C1 segment of cervical spinal cord (tissue), 14 donors: ENCODE measurements at regions not wholly inside any gene's neighbourhood (a gene's known extent, or its start where the extent isn't known, plus 50 kb on each side); places are given as distances from the start of the nearest gene placed in this dataset.
"Not testable (repeated sequence)": the region's sequence is repeated elsewhere in the genome, so short reads cannot be mapped to it uniquely, and the experiment has no call there.

Source experiments
- DNase-seq, 14 donors: peaks; one replicate each; lab custom pipeline; 2025; lab: John Stamatoyannopoulos, UW

DNA sequence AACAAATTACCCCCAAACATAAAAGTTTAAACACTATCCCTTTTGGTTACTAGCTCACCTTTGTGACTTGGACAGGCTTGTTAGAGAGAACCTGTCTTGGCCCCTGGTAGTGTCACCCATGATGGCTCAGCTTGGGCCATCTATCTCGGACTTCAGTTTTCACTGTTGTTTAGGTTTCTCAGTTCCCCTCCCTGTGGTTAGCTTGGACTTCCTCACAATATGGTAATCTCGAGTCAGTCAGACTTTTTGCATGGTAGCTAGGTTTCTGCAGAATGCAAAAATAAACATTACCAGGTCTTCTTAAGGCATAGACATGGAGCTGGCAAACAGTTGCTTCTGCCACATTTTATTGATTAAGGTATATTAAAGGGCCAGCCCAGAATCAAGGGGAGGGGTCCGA is 324.3 kb upstream of the RORB start:
- no peak for DNase-seq

DNA sequence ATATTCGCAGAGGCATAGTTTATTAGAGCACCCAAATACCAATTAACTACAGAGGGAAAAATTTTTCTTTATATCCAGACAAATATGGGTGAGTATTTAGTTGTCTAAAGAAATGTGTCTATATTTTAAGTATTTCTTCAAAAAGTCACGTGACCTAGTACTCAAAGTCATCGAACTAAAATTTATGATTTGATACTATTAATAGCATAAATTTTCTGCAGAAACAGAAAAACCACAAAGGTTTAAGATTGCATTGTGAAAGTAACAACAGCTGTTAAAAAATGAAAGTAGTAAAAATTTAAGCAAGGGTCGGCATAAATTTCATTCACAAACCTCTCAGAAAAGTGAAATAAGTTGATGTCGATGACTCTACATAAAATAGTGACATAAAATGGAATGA is 323.9 kb upstream of the RORB start:
- DNase-seq = no peak

DNA sequence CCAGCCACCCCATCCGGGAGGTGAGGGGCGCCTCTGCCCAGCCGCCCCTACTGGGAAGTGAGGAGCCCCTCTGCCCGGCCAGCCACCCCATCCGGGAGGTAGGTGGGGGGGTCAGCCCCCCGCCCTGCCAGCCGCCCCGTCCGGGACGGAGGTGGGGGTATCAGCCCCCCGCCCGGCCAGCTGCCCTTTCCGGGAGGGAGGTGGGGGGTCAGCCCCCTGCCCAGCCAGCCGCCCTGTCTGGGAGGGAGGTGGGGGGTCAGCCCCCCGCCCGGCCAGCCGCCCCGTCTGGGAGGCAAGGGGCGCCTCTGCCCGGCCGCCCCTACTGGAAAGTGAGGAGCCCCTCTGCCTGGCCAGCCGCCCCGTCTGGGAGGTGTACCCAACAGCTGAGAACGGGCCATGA is 299.4 kb upstream of the RORB start:
- not testable (repeated sequence) for DNase-seq

DNA sequence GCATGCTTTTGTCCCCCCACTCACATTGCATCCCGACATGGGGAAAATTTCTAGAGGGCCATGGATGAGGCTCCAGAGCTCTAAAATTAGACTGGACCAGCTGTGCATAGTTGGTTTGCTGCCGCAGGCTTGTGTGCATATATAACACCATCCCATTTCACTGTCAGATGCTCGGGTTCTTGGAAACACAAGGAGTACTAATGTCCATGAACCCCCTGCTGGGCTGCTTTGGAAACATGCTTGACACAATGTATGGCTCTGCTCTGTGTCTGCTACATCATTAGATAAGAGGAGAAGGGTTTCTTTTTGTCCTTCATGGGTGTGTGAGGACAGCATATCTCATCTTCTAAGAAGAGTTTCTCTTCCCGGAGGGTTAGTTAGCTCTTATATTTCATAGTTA is 292.1 kb upstream of the RORB start:
- no peak for DNase-seq

DNA sequence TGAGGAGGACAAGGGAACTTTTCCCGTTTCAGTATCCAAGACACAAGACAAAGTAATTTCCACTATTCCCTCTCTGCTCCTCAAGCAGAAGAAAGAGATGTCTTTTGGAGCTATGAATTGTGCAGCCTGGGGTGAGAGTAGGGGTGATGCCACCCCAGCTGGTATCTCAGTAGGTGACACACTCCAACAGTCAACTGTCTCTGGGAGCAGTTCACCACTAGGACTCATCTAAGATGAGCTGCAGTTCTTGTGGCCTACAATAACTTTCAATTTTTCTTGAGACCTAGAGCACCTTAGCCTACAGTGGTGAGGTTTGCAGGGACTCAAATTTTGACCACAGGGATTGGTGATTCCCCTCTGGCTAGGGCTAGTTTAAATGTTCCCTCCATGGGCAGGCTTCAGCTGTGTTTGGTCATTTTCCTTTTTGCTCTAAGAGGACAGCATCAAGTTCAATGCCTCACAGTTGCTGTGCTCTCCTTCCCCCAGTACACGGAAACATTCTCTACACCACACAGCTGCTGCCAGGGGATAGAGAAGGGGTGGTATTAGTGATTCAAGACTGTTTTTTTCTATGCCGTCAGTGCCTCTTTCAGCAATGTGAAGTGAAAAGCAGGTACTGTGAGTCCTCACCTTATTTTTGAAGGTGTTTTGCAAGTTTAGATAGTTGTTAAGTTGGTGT is 278.6 kb upstream of the RORB start:
- DNase-seq = no peak

DNA sequence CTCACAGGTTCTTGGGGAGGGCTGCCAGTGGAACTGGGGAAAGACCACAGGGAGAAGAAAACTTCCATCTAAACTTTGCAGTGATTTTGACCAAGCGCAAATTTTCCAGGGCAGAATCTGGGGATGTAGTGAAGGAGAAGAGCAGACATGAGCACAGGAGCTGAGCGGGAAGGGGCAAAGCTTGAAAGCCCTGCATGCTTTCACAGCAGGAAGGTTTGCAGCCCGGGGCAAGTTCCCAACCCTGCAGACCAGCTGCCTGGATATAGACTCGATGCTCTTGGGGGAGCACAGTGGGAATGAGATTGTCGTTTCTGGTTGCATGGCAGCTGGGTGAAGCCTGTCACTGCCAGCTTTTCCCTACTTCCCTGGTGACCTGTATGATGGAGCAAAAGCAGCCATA is 276.8 kb upstream of the RORB start:
- no peak for DNase-seq

DNA sequence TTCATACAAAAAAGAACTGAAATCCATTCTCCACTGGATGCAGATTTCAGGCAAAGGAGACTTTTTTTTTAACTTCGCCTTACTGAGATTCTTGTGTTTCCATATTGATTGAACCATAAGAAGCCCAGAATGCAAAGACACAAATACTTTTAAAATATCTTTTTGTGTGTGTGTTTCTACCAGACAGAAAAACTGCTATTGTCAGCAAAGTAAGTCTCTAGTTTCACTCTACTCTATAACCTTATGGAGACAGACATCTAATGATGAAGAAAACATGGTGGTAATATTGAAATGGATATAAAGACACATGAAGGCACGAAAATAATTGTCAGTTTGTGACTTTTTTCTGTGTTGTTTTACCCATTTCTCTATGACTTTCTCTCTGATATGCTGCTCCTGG is 260.3 kb upstream of the RORB start:
- no peak for DNase-seq

DNA sequence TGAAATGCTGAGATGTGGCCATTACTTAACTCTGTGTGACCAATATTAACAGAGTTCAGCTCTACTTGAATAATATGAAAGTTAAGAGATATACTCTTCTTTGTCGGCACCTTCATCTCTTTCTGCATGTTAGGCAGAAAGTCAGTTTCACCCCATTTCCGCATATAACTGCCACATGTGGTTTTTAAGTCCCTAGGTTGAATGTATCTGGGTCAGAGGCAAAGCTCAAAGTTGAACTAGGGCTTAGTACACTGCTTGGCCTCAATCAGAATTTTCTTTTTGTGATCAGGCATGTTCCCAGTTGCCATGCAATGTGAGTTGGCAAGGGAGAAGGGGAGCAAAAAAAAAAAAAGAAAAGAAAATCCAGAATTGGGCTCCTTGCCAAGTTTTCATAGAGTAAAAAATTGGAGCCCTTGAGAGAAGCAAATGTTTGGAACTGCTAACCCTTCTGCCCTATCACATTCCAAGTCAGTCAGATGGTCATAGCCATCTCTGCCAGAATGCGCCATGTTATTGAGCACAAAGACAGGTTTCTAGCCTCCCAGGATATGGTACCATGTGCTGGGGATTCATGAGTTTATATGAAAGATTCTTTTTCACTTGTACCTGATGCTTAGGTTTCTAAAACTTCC is 251.2 kb upstream of the RORB start:
- DNase-seq = no peak

DNA sequence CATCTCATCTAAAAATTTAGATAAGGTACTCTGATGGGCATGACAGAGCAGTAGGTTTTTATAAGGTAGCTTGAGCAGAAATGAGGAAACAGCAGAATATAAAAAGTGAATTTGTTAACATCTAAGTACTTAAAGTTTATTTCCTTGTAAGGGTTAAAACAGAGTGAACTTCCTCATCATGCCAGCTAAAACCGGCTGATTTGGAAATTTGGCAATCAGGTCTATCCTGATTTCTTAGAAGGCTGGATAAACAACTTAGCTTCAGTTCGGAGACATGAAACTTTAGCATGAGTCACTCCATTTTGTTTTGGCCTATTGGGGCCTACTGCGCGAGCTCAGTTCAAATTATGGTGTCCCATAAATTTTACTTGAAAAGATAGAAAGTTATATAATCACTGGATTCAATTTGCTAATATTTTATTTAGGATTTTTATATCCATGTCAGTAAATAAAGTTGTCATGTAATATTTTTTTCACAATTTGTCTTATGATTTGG is 241.6 kb upstream of the RORB start:
- DNase-seq = no peak

DNA sequence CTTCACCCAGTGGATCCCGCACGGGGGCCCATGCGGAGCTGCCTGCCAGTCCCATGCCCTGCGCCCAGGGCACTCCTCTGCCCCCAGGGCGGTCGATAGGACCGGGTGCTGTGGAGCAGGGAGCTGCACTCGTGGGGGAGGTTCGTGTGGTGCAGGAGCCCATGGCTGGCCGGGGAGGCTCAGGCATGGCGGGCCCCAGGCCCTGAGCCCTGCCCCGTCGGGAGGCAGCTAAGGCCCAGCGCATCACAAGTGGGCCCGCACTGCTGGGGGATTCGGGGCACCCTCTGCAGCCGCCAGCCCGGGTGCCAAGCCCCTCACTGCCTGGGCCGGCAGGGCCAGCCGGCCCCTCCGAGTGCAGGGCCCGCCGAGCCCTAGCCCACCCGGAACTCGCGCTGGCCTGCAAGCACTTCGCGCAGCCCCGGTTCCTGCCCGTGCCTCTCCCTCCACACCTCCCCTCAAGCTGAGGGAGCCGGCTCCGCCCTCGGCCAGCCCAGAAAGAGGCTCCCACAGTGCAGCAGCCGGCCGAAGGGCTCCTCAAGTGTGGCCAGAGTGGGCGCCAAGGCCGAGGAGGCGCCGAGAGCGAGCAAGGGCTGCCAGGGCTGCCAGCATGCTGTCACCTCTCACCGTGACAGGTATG is 221.1 kb upstream of the RORB start:
- DNase-seq = no peak

DNA sequence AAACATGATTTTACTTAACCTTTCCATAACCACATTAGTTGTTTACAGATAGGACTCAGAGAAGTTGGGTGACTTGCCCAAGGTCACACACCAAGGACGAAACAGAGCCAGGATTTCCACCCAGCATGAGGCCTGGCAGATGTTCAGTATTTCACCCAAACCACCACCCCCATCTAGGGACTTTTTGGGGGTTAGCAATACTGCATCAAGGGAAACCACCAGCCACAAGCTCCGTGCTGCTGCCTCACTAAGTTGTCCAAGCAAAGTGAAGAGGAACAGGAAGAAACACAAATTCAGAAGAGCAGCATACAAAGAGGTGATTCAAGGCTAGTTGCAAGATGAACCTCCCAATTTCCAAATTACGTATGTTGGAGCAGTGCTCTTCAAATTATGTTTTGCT is 219.6 kb upstream of the RORB start:
- no peak for DNase-seq

DNA sequence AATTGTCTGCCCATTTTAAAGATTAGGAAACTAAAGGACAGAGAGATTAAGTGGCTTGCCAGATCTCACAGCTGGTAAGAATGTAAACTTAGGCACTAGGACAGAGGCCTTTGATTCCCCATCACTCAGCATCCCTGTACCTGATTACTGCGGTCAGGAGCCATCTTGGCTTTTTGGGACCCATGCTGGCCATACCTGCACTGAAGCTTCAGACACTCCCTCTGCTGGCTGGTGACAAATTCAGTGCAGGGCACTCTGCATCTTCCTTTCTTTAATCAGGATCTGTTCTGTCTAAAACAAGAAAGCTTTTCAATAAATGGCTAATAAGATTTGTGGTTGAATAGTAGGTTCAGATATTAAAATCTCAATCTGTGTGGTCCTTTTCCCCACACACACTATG is 215.5 kb upstream of the RORB start:
- no peak for DNase-seq

DNA sequence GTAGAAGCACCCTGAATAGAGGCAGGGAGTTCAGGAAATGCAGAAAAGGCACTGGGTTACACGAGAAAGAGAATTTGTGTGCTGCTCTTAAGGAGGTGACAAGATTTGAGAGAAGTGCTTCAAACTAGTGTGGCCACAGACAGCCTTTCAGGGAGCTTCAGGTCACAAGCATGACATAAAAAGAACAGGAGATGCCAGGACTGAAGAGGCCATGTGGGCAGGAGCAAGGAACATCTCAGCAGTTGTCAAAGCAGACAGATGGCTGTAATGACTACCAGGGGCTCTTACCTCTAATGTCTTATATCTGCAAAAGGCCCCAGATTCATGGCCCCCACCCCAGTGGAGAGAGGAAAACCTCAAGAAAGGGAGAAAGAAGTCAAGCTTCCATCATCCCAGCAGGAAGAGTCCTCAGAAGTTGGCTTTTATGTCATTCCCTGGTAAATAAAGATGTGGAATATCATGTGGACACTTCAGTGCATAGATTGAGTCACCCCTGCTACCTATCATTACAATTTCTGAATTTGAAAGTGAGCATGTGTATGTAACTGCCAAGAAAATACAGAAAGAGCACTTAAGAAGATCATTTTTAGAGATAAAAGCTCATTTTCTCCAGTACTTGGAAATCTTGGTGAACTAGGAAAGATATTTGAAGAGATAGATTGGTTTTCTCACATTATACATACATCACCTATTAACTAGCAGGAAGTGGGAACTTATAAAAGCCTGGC is 214.4 kb upstream of the RORB start:
- DNase-seq = no peak

DNA sequence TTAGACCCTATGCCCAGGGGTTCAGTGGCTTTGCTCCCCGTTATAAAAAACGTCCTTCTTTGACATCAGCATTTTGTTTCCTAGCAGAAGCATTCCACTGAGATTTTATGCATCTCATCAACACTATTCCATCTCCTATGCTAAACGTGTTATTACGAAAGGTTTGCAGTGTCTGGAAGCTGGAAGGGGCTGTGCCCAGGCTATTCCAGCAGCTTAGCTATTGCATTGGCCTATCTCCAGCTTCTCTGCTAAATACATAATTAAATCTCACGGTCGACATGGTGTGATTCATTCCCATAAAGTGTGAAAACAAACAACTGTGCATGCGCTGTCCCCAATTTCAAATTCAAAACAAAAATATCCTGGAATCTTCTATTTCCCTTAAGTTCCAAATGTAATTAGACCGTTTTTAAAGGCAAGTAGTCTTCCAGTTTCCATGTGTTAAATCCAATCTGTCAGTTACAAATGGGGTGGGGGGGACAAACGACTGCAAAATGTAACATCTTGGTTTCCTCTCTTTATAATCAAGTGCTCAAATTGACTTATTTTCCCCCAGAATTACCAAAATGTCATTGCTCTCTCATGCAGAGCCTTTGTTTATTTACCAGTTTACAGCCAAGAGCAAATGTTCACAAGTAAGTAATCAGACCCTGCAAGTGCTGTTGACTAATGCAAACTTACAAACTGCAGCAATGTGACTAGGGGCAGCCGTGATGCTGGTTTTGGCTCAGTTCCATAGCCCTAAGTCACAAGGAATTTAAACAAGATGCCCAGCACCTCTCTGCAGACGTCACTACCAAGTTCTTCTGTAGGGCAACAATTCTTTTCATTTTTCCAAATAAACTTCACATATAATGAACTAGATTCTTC is 212.3 kb upstream of the RORB start:
- no peak for DNase-seq

DNA sequence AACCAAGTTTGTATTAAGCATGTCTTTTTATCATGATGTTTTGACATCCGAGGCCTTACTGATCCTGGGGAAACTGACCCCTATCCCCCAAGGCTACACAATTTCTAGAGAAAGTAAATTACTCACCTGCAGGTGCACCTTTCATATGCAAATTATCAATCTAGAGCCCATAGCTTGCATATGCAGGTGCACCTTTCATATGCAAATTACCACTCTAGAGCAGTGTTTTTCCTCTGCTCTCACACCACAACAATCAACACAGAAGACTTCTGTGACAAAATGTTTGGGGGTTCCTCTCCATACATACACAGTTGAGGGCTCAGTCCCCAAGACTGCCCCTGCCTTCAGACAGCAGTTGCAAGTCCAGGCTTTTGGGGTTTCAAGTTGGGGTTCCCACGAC is 203.7 kb upstream of the RORB start:
- no peak for DNase-seq

DNA sequence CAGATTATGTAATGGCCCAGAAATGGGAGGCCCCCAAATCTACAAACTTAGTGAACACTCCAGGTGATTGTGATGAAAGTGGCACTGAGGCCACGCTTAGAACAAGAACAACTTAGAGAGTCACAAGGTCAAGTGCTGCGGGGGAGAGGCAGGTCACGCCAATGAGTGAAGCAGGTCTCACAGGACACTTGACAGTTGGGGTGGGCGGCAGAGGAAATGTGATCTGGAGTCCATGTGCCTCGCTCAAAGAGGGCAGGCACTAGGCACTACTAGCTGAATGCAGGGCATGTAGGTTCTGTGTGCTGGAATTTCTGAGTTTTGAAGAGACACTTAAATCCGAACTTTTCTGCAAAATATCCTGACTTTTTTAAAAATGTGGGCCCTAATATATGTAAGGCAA is 193.2 kb upstream of the RORB start:
- DNase-seq = no peak

DNA sequence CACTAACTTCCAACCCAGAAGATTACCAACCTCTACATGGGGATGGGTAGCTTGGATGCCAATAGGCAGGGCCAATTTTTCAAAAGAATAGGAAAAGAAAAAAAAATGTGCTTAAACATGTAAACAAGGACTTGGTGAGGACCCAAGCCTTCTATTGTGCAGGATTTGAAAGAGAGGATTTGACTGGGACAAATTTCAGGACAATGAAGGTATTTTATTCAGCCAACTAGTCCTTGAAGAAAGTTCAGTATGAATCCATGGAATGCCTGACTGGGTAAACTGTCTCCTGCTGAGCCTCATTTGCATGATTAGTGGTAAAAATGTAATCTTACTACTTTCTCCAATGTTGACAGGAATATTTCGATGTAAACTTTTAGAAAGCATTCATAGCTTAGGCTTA is 192.5 kb upstream of the RORB start:
- DNase-seq = no peak

DNA sequence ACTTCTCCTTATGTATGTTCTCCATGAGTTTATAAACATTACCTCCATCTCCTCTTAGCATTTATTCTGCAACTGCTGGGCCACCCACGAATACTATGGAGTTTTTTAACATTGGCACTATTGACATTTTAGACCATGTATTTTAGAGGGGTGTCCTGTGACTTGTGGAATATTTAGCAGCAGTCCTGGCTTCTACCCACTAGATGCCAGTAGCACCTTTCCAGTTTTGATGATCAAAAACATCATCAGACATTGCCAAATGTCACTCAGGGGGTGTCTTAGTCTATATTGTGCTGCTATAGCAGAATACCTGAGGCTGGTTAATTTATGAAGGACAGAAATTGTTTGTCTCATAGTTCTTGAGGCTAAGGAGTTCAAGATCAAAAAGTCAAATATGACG is 187.5 kb upstream of the RORB start:
- no peak for DNase-seq

DNA sequence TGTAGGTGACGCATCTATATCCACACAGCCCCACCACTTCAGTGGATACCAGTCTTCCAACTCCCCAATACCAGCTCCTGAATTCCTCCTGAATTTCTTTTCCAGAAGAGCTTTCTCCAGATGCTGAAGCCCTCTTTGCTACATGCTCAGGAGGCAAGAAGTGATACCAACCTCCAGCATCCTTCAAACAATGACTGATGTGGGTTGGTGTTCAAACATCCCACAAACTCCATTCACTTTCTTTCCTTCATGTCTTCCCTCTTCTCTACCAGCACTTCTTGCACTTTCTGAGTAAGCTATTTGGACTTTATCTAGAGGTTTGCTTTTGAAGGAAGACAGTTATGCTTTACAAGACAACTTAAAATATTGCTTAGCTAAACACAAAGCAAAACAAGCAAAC is 179.9 kb upstream of the RORB start:
- DNase-seq = no peak

DNA sequence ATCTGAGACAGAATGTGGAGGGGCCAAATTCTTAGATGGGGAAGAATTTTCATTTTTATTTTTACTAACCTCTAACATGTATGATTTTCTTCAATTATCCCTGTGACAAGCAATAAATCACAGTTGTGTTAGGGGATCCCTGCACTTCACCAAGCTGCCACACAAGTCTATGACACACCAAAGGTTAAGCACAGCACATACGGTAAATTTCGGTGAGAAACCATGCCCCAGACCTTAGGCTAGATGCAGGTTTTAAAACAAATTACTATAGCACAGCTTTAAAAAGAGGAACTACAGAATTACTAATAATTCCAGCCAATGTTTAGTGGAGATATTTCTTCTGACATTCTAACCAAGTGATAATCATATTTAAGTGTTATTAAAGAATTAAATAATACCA is 175.7 kb upstream of the RORB start:
- DNase-seq = no peak

DNA sequence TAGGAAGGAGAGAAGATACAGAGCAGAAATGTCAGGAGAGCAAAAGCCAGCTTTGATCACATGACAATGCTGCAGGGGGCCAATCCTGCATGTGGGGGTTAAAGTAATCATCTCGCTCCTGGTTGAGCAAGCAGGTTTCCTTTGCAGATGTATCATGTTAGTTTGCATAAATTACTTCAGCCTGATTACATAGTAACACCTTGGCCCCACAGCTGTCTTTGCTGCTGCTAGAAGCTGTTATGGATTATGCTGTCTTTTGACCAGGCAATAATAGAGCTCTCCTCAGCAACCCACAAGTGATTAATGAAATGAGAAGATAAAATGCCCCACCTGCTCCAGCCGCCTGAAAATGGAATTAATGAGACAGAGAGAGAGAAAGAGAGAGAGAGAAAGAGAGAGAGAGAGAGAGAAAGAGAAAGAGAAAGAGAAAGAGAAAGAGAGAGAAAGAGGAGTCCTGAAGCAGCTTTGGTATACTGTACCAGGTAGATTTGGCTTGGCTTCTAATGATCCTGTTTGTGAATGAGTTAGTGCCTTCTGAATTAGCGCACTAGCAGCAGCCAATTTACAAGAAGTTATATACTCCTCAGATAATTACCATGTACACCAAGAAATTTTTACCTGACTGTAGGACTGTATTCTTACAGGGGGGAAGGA is 174.3 kb upstream of the RORB start:
- DNase-seq = no peak
